HG03139 (cell line): ENCODE measurements at regions not wholly inside any gene's neighbourhood (a gene's known extent, or its start where the extent isn't known, plus 50 kb on each side); places are given as distances from the start of the nearest gene placed in this dataset.

ENCODE experiments used
- ATAC-seq: cut with Tn5 transposase; IDR thresholded peaks from one replicate; pipeline ENCODE4 v1.9.1; 2021; ENCODE audit not compliant: unreplicated experiment

DNA sequence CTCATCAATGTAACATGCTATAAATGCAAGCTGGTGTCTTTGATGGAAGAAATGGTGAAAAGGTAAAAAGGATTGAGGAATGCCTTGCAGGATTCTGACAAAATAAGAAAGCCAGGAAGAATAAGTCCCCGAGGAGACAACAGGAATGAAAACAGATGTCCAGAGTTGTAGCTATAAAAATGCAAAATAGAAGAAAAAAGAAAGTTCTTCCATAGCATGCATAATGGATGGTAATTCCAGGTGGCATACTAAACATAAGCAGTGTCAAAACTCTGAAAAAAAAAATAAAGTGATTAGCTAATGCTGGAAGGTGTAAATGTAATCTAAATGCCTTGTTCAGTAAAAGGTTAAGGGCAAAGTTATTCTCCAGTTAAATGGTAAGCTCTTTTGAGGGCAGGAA, 225.9 kb upstream of the CHST9 start:
- ATAC-seq: no peak

- no peak for ATAC-seq
These were observed 219.7 kb upstream of the CHST9 start for GRCh38 chr18:27404855-27405254.

DNA sequence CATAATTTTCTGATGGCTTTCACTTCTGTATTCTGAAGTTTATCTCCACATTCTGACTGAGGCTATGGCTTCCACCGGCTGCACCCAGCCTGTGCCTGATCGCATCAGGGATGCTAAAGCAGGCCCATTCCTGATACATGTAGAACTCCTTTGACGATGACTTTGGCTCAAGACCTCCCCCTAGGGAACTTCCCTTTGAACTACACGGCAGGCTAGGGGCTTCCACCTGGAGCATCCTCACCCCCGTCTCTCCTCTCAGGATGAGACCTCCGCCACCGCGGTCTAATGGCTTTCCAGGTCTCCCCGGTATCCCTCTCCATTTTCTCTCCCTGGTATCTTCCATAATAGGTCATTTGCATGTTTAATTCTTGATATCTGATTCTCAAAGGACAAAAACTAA, 214.9 kb upstream of the CHST9 start:
- no peak for ATAC-seq

DNA sequence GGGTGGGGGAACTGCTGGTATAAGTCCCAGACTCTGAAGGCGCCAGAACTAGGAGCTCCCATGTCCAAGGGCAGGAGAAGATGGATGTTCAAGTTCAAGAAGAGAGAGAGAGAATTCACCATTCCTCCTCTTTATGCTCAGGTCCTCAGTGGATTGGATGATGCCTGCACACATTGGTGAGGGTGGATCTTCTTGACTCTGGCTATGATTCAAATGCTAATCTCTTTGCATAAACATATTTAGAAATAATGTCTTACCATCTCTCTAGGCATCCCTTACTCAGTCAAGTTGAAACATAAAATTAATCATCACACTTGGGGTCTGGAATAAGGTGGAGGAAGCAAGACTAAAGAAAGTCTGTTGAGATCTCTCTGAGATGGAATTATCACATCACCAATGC, 210.6 kb upstream of the CHST9 start:
- no peak for ATAC-seq

DNA sequence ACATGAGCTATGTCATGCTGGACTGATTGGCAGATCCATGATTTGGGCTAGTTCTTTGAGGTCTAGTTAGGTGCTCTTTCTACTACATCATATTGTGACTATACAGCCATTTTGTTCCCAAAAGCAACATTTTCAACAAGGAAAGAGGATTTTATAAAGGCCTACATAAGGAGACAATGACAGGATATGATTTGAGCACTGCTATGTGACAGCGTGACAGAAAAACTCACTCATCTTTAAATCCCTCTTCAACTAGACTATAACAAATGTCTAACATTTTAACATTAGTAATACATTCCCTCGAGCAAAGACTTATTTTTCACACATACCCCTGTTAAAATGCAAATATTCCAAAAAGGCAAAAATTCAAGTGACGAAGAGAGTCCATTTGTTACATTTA, 209.6 kb upstream of the CHST9 start:
- no peak for ATAC-seq

DNA sequence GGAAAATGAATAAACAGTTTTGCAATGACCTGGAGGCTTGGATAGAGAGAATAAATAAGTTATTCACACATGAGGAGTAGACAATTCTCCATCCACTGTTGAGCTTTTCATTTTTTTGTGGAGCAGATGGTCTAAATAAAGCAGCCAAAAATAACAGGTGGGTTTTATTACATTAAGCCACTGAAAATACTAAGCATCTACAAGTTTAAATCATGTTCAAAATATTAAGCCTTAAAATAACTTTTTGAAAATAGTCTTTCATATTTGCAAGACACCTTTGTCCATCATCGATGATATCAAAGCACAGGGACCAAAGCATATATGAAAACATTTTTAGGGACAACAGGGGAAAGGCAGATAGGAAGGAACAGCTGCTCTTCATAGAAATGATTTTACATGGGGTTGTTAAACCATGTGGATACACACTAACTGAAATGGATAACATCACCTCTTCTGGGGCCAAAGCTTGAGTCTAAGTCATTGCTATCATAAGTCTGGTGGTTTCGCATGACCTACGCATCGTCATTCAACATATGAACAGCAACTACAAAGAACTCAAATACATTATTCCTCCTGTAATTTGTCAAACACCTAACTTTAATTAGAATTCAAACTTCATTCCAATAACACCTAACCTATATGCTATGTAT, 197.6 kb upstream of the CHST9 start:
- ATAC-seq: no peak

- ATAC-seq: no peak
These were observed 193.5 kb upstream of the CHST9 start for GRCh38 chr18:27378431-27379095.

GRCh38 chr18:27377251-27377650, 192.1 kb upstream of the CHST9 start:
- no peak for ATAC-seq

DNA sequence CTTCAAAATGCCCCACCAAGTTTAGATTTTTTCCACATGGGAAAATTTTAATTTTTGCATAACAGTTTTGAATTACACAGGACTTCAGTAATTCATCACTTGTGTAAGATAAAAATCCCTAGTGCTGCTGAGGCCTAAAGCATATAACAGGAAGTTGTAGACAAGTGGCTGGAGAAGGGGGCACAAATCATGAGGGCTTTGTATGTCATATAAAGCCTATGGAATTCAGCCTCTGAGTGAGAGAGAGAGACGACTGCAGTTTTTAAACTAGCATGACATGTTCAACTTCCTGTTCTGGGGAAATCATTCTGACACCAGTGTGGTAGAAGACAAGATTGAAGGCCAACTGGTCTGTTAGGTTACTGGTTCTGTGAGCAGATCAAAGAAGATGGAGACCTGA, 187.3 kb upstream of the CHST9 start:
- ATAC-seq: no peak

DNA sequence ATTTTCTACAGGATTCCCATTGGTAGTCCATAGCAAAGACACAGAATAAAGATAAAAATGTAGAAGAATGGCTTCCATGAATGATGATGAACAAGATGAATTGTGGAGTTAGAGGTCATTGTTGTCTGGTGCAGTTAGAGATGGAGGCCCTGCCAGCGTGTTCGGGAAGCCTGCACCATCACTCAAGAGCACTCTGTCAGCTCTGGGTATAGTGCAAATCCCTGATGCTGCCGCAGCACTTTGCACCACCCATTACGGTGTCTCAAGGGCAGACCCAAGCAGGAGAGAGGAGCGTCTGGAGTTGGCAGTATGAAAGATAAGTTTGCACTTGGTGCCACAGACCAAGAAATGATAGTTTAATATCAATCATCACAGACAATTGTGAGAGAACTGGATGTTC, 181.6 kb upstream of the CHST9 start:
- no peak for ATAC-seq

- no peak for ATAC-seq
These were observed 181.0 kb upstream of the CHST9 start for GRCh38 chr18:27366151-27366550.

DNA sequence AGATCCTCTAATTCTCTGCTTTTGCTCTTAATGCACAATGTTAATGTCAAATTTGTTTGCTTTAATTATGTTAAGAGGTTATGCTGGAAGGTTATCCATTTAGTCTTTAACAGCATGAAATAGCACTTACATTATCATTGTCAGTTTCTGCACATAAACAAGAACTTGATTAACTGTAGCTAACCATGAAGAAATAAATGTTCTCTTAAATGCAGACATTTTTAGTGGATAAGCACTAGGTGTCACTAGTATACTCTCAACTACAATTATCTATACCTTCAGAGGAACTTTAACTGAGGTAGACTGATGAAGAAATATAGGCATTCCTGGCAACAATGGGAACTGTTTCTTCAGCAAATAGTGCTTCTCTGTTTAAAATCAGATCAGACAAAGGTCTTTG, 178.8 kb upstream of the CHST9 start:
- no peak for ATAC-seq

DNA sequence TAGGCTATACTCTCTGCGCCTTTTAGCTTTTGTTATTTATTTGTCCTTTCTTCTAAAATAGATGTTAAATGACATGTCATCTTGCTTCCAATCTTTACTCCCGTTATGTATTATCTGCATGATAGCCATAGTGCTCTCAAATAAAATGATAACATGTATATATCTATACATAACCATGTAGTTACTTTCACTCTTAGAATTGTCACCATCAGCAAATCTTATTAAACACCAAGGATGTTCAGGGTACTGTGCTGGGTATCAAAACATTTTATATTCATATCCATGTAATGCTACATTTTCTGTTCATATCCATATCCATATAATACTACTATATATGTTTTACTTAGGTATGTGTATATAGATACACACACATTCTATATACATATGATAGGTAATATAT, 176.4 kb upstream of the CHST9 start:
- ATAC-seq: no peak

DNA sequence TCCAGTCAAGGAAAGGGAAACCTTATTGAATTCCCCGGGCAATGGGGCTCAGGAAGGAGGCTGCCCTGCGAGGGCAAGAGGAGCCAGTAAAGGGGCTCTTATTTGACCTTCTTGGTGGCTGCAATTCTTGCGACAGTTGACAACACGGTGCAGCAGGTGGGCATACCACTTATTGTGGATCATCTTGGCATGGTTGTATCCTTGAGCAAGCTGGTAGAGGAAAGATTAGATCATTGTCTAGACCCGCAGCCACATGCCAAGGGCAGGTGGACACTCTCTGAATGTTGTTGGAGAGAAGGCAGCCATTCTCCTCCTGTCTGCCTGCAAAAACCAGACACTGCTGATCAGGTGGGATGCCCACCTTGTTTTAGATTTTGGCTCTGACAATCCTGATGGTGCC, 170.2 kb upstream of the CHST9 start:
- no peak for ATAC-seq

- no peak for ATAC-seq
These were observed 168.2 kb upstream of the CHST9 start for GRCh38 chr18:27353273-27353672.

GRCh38 chr18:27349284-27349882, 164.3 kb upstream of the CHST9 start:
- ATAC-seq: no peak

DNA sequence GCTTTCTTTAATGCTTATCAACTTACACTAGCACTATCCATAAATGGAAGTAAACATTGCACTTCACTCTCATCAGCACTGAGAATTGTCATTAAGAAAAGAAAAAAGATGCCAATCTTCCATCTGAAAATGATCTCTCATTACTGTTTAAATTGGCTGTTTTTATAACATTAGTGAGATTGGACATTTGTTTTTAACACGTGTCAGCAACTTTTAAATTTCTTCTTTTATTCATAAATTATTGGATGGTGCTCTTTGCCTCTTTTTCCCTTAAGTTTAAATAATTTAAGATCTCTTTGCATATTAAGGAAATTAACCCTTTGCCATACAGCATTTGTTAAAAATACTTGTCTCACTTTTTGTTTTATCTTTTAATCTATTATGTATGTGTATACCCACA, 146.5 kb upstream of the CHST9 start:
- ATAC-seq: no peak

DNA sequence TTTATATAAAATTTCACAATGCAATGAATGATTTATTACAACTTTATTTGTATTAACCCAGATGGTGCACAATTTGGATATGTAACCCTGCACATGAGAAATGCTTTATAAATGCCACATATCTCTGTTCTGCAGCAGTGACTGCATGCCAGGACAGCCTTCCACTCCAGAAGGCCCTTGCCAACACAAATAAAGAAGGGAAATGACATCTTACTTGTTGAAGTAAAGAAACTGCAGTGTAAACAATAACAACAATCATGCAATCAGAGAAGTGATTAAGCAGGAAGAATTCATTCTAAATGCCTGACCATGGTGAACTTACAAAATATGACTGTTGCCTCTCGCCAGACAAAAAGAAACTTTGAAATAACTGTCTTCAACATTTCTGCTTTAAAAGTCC, 129.9 kb upstream of the CHST9 start:
- ATAC-seq: no peak

- ATAC-seq: no peak
These were observed 128.6 kb upstream of the CHST9 start for GRCh38 chr18:27313678-27314077.

- no peak for ATAC-seq
These were observed 127.7 kb upstream of the CHST9 start for GRCh38 chr18:27312853-27313252.

DNA sequence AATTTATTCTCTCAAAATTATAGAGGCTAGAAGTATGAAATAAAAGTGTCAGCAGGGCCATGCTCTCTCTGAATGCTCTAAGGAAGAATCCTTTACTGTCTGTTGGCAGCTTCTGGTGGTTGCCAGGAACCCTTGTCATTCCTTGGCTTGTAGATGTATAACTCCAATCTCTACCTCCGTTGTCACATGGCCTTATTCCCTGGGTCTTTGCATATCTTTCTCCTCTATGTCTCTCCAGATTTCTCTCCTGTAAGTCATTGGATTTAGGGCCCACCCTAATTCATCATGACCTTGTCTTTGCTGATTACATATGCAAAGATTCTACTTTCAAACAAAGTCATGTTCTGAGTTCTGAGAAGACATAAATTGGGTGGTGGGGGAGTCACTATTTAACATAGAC, 127.0 kb upstream of the CHST9 start:
- ATAC-seq: no peak

- no peak for ATAC-seq
These were observed 126.0 kb upstream of the CHST9 start for GRCh38 chr18:27311114-27311513.
